Prostate gland (tissue), 2 donors: ENCODE measurements at regions not wholly inside any gene's neighbourhood (a gene's known extent, or its start where the extent isn't known, plus 50 kb on each side); places are given as distances from the start of the nearest gene placed in this dataset.

ENCODE experiments used
- DNase-seq: peaks from one replicate; pipeline ENCODE4 v3.0.0-alpha.2; 2019; ENCODE audit warnings: low spot score
- H3K27ac ChIP-seq, 2 donors: fragments of 200-600 bp; sonication (generic); 2 replicates each; pipeline ENCODE4 v1.5.1; 2017 to 2019
- H3K27me3 ChIP-seq: fragments of 200-600 bp; sonication (generic); replicated peaks from 2 replicates; pipeline ENCODE4 v1.5.1; 2019; ENCODE audit not compliant: insufficient read depth
- H3K36me3 ChIP-seq, 2 donors: fragments of 200-600 bp; sonication (generic); 1 replicate in 1 of 2; 2 replicates in 1 of 2; pipeline versions ENCODE4 v1.5.1 to v1.8.1; 2017 to 2019
- H3K4me1 ChIP-seq: fragments of 200-600 bp; sonication (generic); replicated peaks from 2 replicates; pipeline ENCODE4 v1.5.1; 2019
- H3K4me3 ChIP-seq, 2 donors: fragments of 200-600 bp; sonication (generic); 2 replicates each; pipeline ENCODE4 v1.5.1; 2017 to 2019
- H3K9me3 ChIP-seq: fragments of 200-600 bp; sonication (generic); 2 replicates; pipeline ENCODE4 v1.5.1; 2017
- POLR2A ChIP-seq: fragments of 450-650 bp; IDR thresholded peaks from one replicate; pipeline ENCODE4 v1.6.1; 2016; ENCODE audit warnings: antibody characterized with exemption, mild to moderate bottlenecking
- POLR2AphosphoS5 ChIP-seq: sonication (generic); formaldehyde crosslinking; IDR thresholded peaks from one replicate; pipeline ENCODE4 v1.6.1; 2017; ENCODE audit warnings: antibody characterized with exemption
- WGBS: methylation state at CpG from one replicate; pipeline ENCODE4 v1.1.5; 2018; 5-methylcytosine and 5-hydroxymethylcytosine counted together
- intact Hi-C: fragments of 100-400 bp; cut with DNase I; formaldehyde crosslinking; loops from one replicate; pipeline ENCODE4 v1.14.2; 2022
- TF ChIP-seq, protein P1 (sequence below), 4 experiments: fragments of 200-600 bp in 2 of 4; fragments of 450-650 bp in 2 of 4; sonication (generic) in 2 of 4; IDR thresholded peaks; 1 replicate in 3 of 4; 2 replicates in 1 of 4; pipeline ENCODE4 v1.5.1; 2016 to 2019; ENCODE audit warnings: antibody characterized with exemption in 4 of 4, mild to moderate bottlenecking in 2 of 4, moderate library complexity in 2 of 4

GRCh38 chr2:38191516-38191915 lies 115.6 kb upstream of the CYP1B1 start:
- intact Hi-C loops: no loop called here
- Histone ChIP-seq H3K27ac (no peak overlapping the region), H3K27me3 (no peaks in the 10 kb centered on the region), H3K4me3 (no peak overlapping the region), H3K36me3 (no peaks in the 10 kb centered on the region), H3K9me3 (no peaks in the 10 kb centered on the region), H3K4me1 (no peaks in the 10 kb centered on the region)
- DNase-seq: no peak
- no peak for TF ChIP-seq POLR2AphosphoS5
- TF ChIP-seq, protein P1, sequence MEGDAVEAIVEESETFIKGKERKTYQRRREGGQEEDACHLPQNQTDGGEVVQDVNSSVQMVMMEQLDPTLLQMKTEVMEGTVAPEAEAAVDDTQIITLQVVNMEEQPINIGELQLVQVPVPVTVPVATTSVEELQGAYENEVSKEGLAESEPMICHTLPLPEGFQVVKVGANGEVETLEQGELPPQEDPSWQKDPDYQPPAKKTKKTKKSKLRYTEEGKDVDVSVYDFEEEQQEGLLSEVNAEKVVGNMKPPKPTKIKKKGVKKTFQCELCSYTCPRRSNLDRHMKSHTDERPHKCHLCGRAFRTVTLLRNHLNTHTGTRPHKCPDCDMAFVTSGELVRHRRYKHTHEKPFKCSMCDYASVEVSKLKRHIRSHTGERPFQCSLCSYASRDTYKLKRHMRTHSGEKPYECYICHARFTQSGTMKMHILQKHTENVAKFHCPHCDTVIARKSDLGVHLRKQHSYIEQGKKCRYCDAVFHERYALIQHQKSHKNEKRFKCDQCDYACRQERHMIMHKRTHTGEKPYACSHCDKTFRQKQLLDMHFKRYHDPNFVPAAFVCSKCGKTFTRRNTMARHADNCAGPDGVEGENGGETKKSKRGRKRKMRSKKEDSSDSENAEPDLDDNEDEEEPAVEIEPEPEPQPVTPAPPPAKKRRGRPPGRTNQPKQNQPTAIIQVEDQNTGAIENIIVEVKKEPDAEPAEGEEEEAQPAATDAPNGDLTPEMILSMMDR (IDR thresholded peaks at IDR 0.05): no peak
- TF ChIP-seq POLR2A: no peak
- WGBS: 72% methylated on average over 2 of the region's 2 CpGs

GRCh38 chr2:38190542-38191218 lies 114.7 kb upstream of the CYP1B1 start:
- no peak overlapping the region for H3K4me3 ChIP-seq
- no peak overlapping the region for H3K27ac ChIP-seq
- no peak for DNase-seq
- 94% methylated on average over 3 of the region's 3 CpGs for WGBS
- intact Hi-C loops: no loop called here
- H3K9me3 ChIP-seq: no peaks in the 10 kb centered on the region
- no peaks in the 10 kb centered on the region for H3K36me3 ChIP-seq
- H3K27me3 ChIP-seq: no peaks in the 10 kb centered on the region
- no peaks in the 10 kb centered on the region for H3K4me1 ChIP-seq
- TF ChIP-seq POLR2A (no peak), POLR2AphosphoS5 (no peak)
- TF ChIP-seq, protein P1 (IDR thresholded peaks at IDR 0.05): no peak

GRCh38 chr2:38187541-38188011 lies 111.6 kb upstream of the CYP1B1 start:
- Histone ChIP-seq H3K4me3 (no peak overlapping the region), H3K27me3 (no peaks in the 10 kb centered on the region), H3K9me3 (no peaks in the 10 kb centered on the region), H3K4me1 (no peaks in the 10 kb centered on the region), H3K27ac (peak overlapping the region; percentile 74 to 77), H3K36me3 (no peaks in the 10 kb centered on the region)
- intact Hi-C loops: loop anchor here (10.0 kb wide), 1 partner anchor 63 kb away; no protein-coding TSS in a partner anchor
- peak; percentile 96 for TF ChIP-seq POLR2AphosphoS5
- TF ChIP-seq, protein P1 (IDR thresholded peaks at IDR 0.05): no peak
- peak; percentile 84 for DNase-seq
- WGBS: 24% methylated on average over 5 of the region's 5 CpGs

DNA sequence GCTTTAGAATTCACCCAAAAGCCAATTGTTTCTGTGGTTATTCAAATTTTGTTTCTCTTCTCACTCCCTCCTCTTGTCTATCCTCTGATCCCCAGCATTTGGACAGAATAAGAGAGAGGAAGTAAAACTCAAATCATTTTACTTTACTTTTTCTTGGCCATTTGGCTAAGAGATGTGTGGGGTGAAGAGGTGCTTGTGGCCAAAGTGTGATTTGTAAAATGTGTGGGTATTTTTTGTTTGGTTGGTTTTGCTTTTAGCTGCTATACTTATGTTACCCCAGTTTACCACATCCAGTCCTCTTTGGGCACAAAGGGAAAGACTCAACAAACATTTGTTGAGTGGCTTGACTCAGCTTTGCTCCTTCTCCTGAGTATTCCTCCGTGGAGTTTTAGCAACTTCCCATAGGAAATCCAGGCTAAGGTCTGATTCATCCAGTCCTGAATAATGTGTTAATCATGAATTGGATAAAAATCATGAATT lies 109.1 kb upstream of the CYP1B1 start:
- intact Hi-C loops: loop anchor here (10.0 kb wide), 1 partner anchor 60 kb away; no protein-coding TSS in a partner anchor
- H3K36me3 ChIP-seq: no peaks in the 10 kb centered on the region
- H3K27me3 ChIP-seq: no peaks in the 10 kb centered on the region
- DNase-seq: no peak
- no peak overlapping the region for H3K27ac ChIP-seq
- no peaks in the 10 kb centered on the region for H3K9me3 ChIP-seq
- H3K4me1 ChIP-seq: no peaks in the 10 kb centered on the region
- WGBS: 57% methylated on average over 1 of the region's 1 CpG
- no peak overlapping the region for H3K4me3 ChIP-seq
- no peak for TF ChIP-seq POLR2AphosphoS5

- WGBS: 38% methylated on average over 4 of the region's 4 CpGs
- intact Hi-C loops: loop anchor here (10.0 kb wide), 1 partner anchor 58 kb away; no protein-coding TSS in a partner anchor
- H3K4me1 ChIP-seq: no peaks in the 10 kb centered on the region
- H3K27ac ChIP-seq: peak overlapping the region in 1 of 2 donors; percentile 26
- H3K27me3 ChIP-seq: no peaks in the 10 kb centered on the region
- TF ChIP-seq, protein P1 (IDR thresholded peaks at IDR 0.05): no peak
- TF ChIP-seq POLR2A (no peak), POLR2AphosphoS5 (no peak)
- DNase-seq: no peak
- H3K4me3 ChIP-seq: no peak overlapping the region
- H3K9me3 ChIP-seq: no peaks in the 10 kb centered on the region
- H3K36me3 ChIP-seq: no peaks in the 10 kb centered on the region
These were observed 106.6 kb upstream of the CYP1B1 start for GRCh38 chr2:38182492-38183003.
